GM23338 (cell line): ENCODE measurements at regions not wholly inside any gene's neighbourhood (a gene's known extent, or its start where the extent isn't known, plus 50 kb on each side); places are given as distances from the start of the nearest gene placed in this dataset.

Experiments
- ATAC-seq: fragments of 200-7000 bp; cut with Tn5 transposase; 3 replicates; pipeline ENCODE4 v1.9.1; 2020
- DNase-seq: peaks from one replicate; pipeline ENCODE4 v3.0.0-alpha.2; 2015; ENCODE audit warnings: low spot score
- H2AFZ ChIP-seq: fragments of 200-600 bp; sonication (generic); 2 replicates; pipeline ENCODE4 v1.8.0; 2016; ENCODE audit warnings: antibody characterized with exemption, mild to moderate bottlenecking, moderate library complexity
- H3F3A ChIP-seq: fragments of 200-600 bp; sonication (generic); replicated peaks from 2 replicates; pipeline ENCODE4 v1.8.0; 2017; ENCODE audit warnings: antibody characterized with exemption, mixed run types, low read depth
- H3K27ac ChIP-seq: fragments of 200-600 bp; sonication (generic); 2 replicates; pipeline ENCODE4 v1.6.1; 2016; ENCODE audit warnings: low read depth
- H3K27me3 ChIP-seq: fragments of 200-600 bp; sonication (generic); 2 replicates; pipeline ENCODE4 v1.8.0; 2016; ENCODE audit warnings: mild to moderate bottlenecking, mixed run types, moderate library complexity; ENCODE audit not compliant: insufficient read depth
- H3K36me3 ChIP-seq: fragments of 200-600 bp; sonication (generic); 2 replicates; pipeline ENCODE4 v1.8.0; 2016; ENCODE audit warnings: mild to moderate bottlenecking; ENCODE audit not compliant: insufficient read depth
- H3K4me1 ChIP-seq: fragments of 200-600 bp; sonication (generic); 2 replicates; pipeline ENCODE4 v1.8.0; 2016; ENCODE audit warnings: mild to moderate bottlenecking, moderate library complexity; ENCODE audit not compliant: insufficient read depth
- H3K4me2 ChIP-seq: fragments of 200-600 bp; sonication (generic); 2 replicates; pipeline ENCODE4 v1.7.1; 2017; ENCODE audit warnings: mixed run types
- H3K4me3 ChIP-seq: fragments of 200-600 bp; sonication (generic); 2 replicates; pipeline ENCODE4 v1.6.1; 2016; ENCODE audit warnings: mixed run types
- H3K79me2 ChIP-seq: fragments of 200-600 bp; sonication (generic); replicated peaks from 2 replicates; pipeline ENCODE4 v1.8.0; 2017; ENCODE audit warnings: mild to moderate bottlenecking; ENCODE audit not compliant: insufficient read depth
- H3K9me2 ChIP-seq: fragments of 200-600 bp; sonication (generic); 2 replicates; pipeline ENCODE4 v1.8.0; 2017; ENCODE audit not compliant: insufficient read depth
- H4K20me1 ChIP-seq: fragments of 200-600 bp; sonication (generic); replicated peaks from 2 replicates; pipeline ENCODE4 v1.8.0; 2017; ENCODE audit warnings: mild to moderate bottlenecking; ENCODE audit not compliant: insufficient read depth
- H3K27ac Mint-ChIP-seq: 2 replicates; pipeline ENCODE4 v1.8.0; 2020; ENCODE audit warnings: inconsistent platforms, mild to moderate bottlenecking, moderate library complexity, mixed read lengths
- H3K27me3 Mint-ChIP-seq: 3 replicates; pipeline ENCODE4 v1.8.0; 2022; ENCODE audit warnings: low read depth, mild to moderate bottlenecking, moderate library complexity, mixed read lengths, inconsistent platforms; ENCODE audit not compliant: insufficient read depth, poor library complexity
- H3K36me3 Mint-ChIP-seq: 3 replicates; pipeline ENCODE4 v1.8.0; 2021; ENCODE audit warnings: low read depth, mild to moderate bottlenecking, inconsistent platforms, moderate library complexity, mixed read lengths
- H3K4me1 Mint-ChIP-seq: 3 replicates; pipeline ENCODE4 v1.8.0; 2020; ENCODE audit warnings: mild to moderate bottlenecking, inconsistent platforms, mixed read lengths
- H3K4me3 Mint-ChIP-seq: 3 replicates; pipeline ENCODE4 v1.8.0; 2021; ENCODE audit warnings: moderate library complexity, mild to moderate bottlenecking, inconsistent platforms, mixed read lengths
- H3K9me3 Mint-ChIP-seq: 3 replicates; pipeline ENCODE4 v1.8.0; 2020; ENCODE audit warnings: moderate library complexity, mild to moderate bottlenecking, inconsistent platforms, mixed read lengths
- CREB1 ChIP-seq: fragments of 250-450 bp; sonication (Bioruptor Pico); IDR thresholded peaks from 2 replicates; pipeline ENCODE4 v1.5.0; 2020; ENCODE audit warnings: low read depth, mild to moderate bottlenecking, moderate library complexity
- EZH2 ChIP-seq: fragments of 200-600 bp; sonication (generic); IDR thresholded peaks from one replicate; pipeline ENCODE4 v1.8.0; 2017; ENCODE audit warnings: antibody characterized with exemption, mild to moderate bottlenecking, low read depth; ENCODE audit not compliant: unreplicated experiment
- EZH2phosphoT487 ChIP-seq: fragments of 200-600 bp; sonication (generic); IDR thresholded peaks from one replicate; pipeline ENCODE4 v1.8.1; 2018; ENCODE audit warnings: antibody characterized with exemption; ENCODE audit not compliant: unreplicated experiment
- NANOG ChIP-seq: IDR thresholded peaks from 2 replicates; pipeline ENCODE4 v1.6.1; 2016; ENCODE audit warnings: antibody characterized with exemption, borderline replicate concordance
- REST ChIP-seq: IDR thresholded peaks from one replicate; pipeline ENCODE4 v1.6.1; 2018; ENCODE audit warnings: antibody characterized with exemption; ENCODE audit not compliant: unreplicated experiment
- ZNF331 ChIP-seq: fragments of 250-450 bp; sonication (Bioruptor Pico); IDR thresholded peaks from 2 replicates; pipeline ENCODE4 v1.5.0; 2020; ENCODE audit warnings: low read depth, mild to moderate bottlenecking, moderate library complexity
- ZNF462 ChIP-seq: fragments of 250-450 bp; sonication (Bioruptor Pico); IDR thresholded peaks from 2 replicates; pipeline ENCODE4 v1.5.0; 2020; ENCODE audit warnings: mild to moderate bottlenecking, moderate library complexity

- Histone ChIP-seq H2AFZ (no peak overlapping the region), H3K27ac (no peak overlapping the region), H3K9me2 (peaks cover 10% of the 10 kb centered on the region; the same call in 1 of the 2 replicates), H4K20me1 (no peaks in the 10 kb centered on the region), H3K36me3 (no peaks in the 10 kb centered on the region), H3K4me3 (no peak overlapping the region), H3F3A (no peaks in the 10 kb centered on the region), H3K79me2 (no peaks in the 10 kb centered on the region), H3K4me1 (no peaks in the 10 kb centered on the region; the same call in 1 of the 2 replicates), H3K27me3 (no peaks in the 10 kb centered on the region), H3K4me2 (no peak overlapping the region)
- no peak overlapping the region for H3K4me3 Mint-ChIP-seq
- no peak overlapping the region for H3K27ac Mint-ChIP-seq
- ATAC-seq (no peak), DNase-seq (no peak)
- peaks cover 2% of the 10 kb centered on the region for H3K27me3 Mint-ChIP-seq
- H3K4me1 Mint-ChIP-seq = peaks cover 2% of the 10 kb centered on the region; the same call in 1 of the 3 replicates
- peaks cover 11% of the 10 kb centered on the region for H3K9me3 Mint-ChIP-seq
- peaks cover 7% of the 10 kb centered on the region; the same call in 2 of the 3 replicates for H3K36me3 Mint-ChIP-seq
- TF ChIP-seq NANOG (no peak), EZH2phosphoT487 (no peak)
Observed at GRCh38 chr4:138602664-138603063, 360.5 kb upstream of the SLC7A11 start.

GRCh38 chr4:138599965-138600364, 357.8 kb upstream of the SLC7A11 start:
- H3K4me3 Mint-ChIP-seq = no peak overlapping the region
- peaks cover 11% of the 10 kb centered on the region for H3K9me3 Mint-ChIP-seq
- no peaks in the 10 kb centered on the region for H3K79me2 ChIP-seq
- no peaks in the 10 kb centered on the region for H3K36me3 ChIP-seq
- no peak for ATAC-seq
- H3K27ac Mint-ChIP-seq = no peak overlapping the region; the same call in 1 of the 2 replicates
- TF ChIP-seq CREB1 (no peak), EZH2 (no peak), EZH2phosphoT487 (no peak), REST (no peak), ZNF462 (CRISPR knock-in tag) (no peak), ZNF331 (no peak)
- peaks cover 2% of the 10 kb centered on the region for H3K27me3 Mint-ChIP-seq
- no peak for DNase-seq
- H3K4me3 ChIP-seq = no peak overlapping the region
- no peaks in the 10 kb centered on the region for H3K27me3 ChIP-seq
- H2AFZ ChIP-seq = no peak overlapping the region
- H3K4me2 ChIP-seq = no peak overlapping the region
- peaks cover 7% of the 10 kb centered on the region; the same call in 2 of the 3 replicates for H3K36me3 Mint-ChIP-seq
- no peaks in the 10 kb centered on the region; the same call in 1 of the 2 replicates for H3K4me1 ChIP-seq
- no peak overlapping the region for H3K27ac ChIP-seq
- no peaks in the 10 kb centered on the region for H4K20me1 ChIP-seq
- no peaks in the 10 kb centered on the region for H3K9me2 ChIP-seq
- H3K4me1 Mint-ChIP-seq = peaks cover under 1% of the 10 kb centered on the region; the same call in 1 of the 3 replicates
- H3F3A ChIP-seq = no peaks in the 10 kb centered on the region
